SK-N-SH (cell line): ENCODE measurements at regions not wholly inside any gene's neighbourhood (a gene's known extent, or its start where the extent isn't known, plus 50 kb on each side); places are given as distances from the start of the nearest gene placed in this dataset.
"Not testable (repeated sequence)": the region's sequence is repeated elsewhere in the genome, so short reads cannot be mapped to it uniquely, and the experiment has no call there.

Experiments used
- CHD2 ChIP-seq: fragments of 150-350 bp; IDR thresholded peaks from 2 replicates; pipeline ENCODE4 v1.6.1; 2018; ENCODE audit warnings: low read length; ENCODE audit not compliant: partially characterized antibody
- RCOR1 ChIP-seq: fragments of 150-350 bp; IDR thresholded peaks from 2 replicates; pipeline ENCODE4 v1.6.1; 2017; ENCODE audit warnings: antibody characterized with exemption, low read length
- TAF1 ChIP-seq: IDR thresholded peaks from 2 replicates; pipeline ENCODE4 v1.6.1; 2012; ENCODE audit warnings: low read depth, mild to moderate bottlenecking, low read length, moderate library complexity, borderline replicate concordance
- TF ChIP-seq, protein P1 (sequence below): fragments of 200-600 bp; sonication (generic); IDR thresholded peaks from 2 replicates; pipeline ENCODE4 v1.6.1; 2017; ENCODE audit warnings: antibody characterized with exemption, mild to moderate bottlenecking, moderate library complexity

DNA sequence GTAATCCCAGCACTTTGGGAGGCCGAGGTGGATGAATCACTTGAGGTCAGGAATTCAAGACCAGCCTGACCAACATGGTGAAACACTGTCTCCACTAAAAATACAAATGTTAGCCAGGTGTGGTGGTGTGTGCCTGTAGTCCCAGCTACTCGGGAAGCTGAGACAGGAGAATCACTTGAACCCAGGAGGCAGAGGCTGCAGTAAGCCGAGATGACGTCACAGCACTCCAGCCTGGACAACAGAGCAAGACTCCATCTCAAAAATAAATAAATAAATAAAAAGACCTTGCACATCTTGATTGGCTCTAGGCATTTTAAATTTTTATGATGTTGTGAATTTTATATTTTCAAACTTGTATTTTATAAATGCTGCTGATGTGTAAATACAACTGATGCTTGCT lies 141.7 kb downstream of the ARRDC3 start:
- not testable (repeated sequence) for TF ChIP-seq RCOR1, CHD2, TAF1
- TF ChIP-seq, protein P1, sequence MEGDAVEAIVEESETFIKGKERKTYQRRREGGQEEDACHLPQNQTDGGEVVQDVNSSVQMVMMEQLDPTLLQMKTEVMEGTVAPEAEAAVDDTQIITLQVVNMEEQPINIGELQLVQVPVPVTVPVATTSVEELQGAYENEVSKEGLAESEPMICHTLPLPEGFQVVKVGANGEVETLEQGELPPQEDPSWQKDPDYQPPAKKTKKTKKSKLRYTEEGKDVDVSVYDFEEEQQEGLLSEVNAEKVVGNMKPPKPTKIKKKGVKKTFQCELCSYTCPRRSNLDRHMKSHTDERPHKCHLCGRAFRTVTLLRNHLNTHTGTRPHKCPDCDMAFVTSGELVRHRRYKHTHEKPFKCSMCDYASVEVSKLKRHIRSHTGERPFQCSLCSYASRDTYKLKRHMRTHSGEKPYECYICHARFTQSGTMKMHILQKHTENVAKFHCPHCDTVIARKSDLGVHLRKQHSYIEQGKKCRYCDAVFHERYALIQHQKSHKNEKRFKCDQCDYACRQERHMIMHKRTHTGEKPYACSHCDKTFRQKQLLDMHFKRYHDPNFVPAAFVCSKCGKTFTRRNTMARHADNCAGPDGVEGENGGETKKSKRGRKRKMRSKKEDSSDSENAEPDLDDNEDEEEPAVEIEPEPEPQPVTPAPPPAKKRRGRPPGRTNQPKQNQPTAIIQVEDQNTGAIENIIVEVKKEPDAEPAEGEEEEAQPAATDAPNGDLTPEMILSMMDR, result not testable (repeated sequence)
